ENCODE measurements at regions not wholly inside any gene's neighbourhood (a gene's known extent, or its start where the extent isn't known, plus 50 kb on each side); places are given as distances from the start of the nearest gene placed in this dataset.

GRCh38 chr3:20324664-20325478 is 138.9 kb upstream of the SGO1 start:
- Histone ChIP-seq H3K27ac (no peak overlapping the region), H3K9ac (no peak overlapping the region), H3F3A (ENCODE audit: insufficient read depth) (no peaks in the 10 kb centered on the region), H3K9me3 (ENCODE audit: low read depth) (no peaks in the 10 kb centered on the region), H4K20me1 (ENCODE audit: insufficient read depth) (no peaks in the 10 kb centered on the region), H2AFZ (no peak overlapping the region), H3K4me1 (ENCODE audit: insufficient read depth) (0 out of 2 replicates have a peak, but pooled peaks cover 3% of the 10 kb centered on the region), H3K79me2 (ENCODE audit: insufficient read depth) (no peaks in the 10 kb centered on the region), H3K9me2 (ENCODE audit: insufficient read depth) (no peaks in the 10 kb centered on the region), H3K27me3 (replicated peaks; ENCODE audit: insufficient read depth) (no peaks in the 10 kb centered on the region), H3K36me3 (ENCODE audit: low read depth) (no peaks in the 10 kb centered on the region), H3K4me3 (no peak overlapping the region), H3K4me2 (ENCODE audit: unreplicated experiment) (no peak overlapping the region)
- in situ Hi-C loops (cut with MboI): loop anchor here (25.0 kb wide), 3 partner anchors 1162 to 1562 kb away; partner anchors contain the start of gene ZNF385D
- TF ChIP-seq EZH2phosphoT487 (IDR thresholded peaks at IDR 0.05; ENCODE audit: insufficient read depth, low read depth) (no peak), EZH2 (IDR thresholded peaks at IDR 0.05; ENCODE audit: insufficient read depth, poor library complexity, severe bottlenecking) (no peak)
- 36 to 39% methylated on average over 1 of the region's 1 CpG for WGBS, 2 experiments (ENCODE audit: low coverage in 1 of 2, low lambda C conversion rate in 2 of 2, missing lambda C conversion rate in 2 of 2)
- peak; percentile 6 for DNase-seq

GRCh38 chr3:20323307-20323927 is 137.4 kb upstream of the SGO1 start:
- TF ChIP-seq EZH2 (IDR thresholded peaks at IDR 0.05; ENCODE audit: insufficient read depth, poor library complexity, severe bottlenecking) (no peak), EZH2phosphoT487 (IDR thresholded peaks at IDR 0.05; ENCODE audit: insufficient read depth, low read depth) (no peak)
- H3K9me3 ChIP-seq (ENCODE audit: low read depth): no peaks in the 10 kb centered on the region
- no peaks in the 10 kb centered on the region for H3F3A ChIP-seq (ENCODE audit: insufficient read depth)
- H3K4me3 ChIP-seq: no peak overlapping the region
- H3K9ac ChIP-seq: no peak overlapping the region
- WGBS, 2 experiments (ENCODE audit: low coverage in 1 of 2, low lambda C conversion rate in 2 of 2, missing lambda C conversion rate in 2 of 2): 49 to 51% methylated on average over 8 of the region's 8 CpGs
- in situ Hi-C loops (cut with MboI): no loop called here
- no peaks in the 10 kb centered on the region for H3K36me3 ChIP-seq (ENCODE audit: low read depth)
- DNase-seq: no peak
- no peak overlapping the region for H2AFZ ChIP-seq
- no peak overlapping the region for H3K27ac ChIP-seq
- H3K4me1 ChIP-seq (ENCODE audit: insufficient read depth): 0 out of 2 replicates have a peak, but pooled peaks cover 3% of the 10 kb centered on the region
- H3K4me2 ChIP-seq (ENCODE audit: unreplicated experiment): no peak overlapping the region
- no peaks in the 10 kb centered on the region for H3K9me2 ChIP-seq (ENCODE audit: insufficient read depth)
- no peaks in the 10 kb centered on the region for H3K79me2 ChIP-seq (ENCODE audit: insufficient read depth)
- H4K20me1 ChIP-seq (ENCODE audit: insufficient read depth): no peaks in the 10 kb centered on the region
- no peaks in the 10 kb centered on the region for H3K27me3 ChIP-seq (replicated peaks; ENCODE audit: insufficient read depth)

- Histone ChIP-seq H3K27ac (no peak overlapping the region), H3K9me2 (ENCODE audit: insufficient read depth) (no peaks in the 10 kb centered on the region), H3K9ac (no peak overlapping the region), H3K9me3 (ENCODE audit: low read depth) (no peaks in the 10 kb centered on the region), H3K4me3 (no peak overlapping the region), H3K27me3 (replicated peaks; ENCODE audit: insufficient read depth) (no peaks in the 10 kb centered on the region), H3K4me2 (ENCODE audit: unreplicated experiment) (no peak overlapping the region), H3K79me2 (ENCODE audit: insufficient read depth) (no peaks in the 10 kb centered on the region), H3K4me1 (ENCODE audit: insufficient read depth) (0 out of 2 replicates have a peak, but pooled peaks cover 3% of the 10 kb centered on the region), H3K36me3 (ENCODE audit: low read depth) (no peaks in the 10 kb centered on the region), H3F3A (ENCODE audit: insufficient read depth) (no peaks in the 10 kb centered on the region), H2AFZ (peak overlapping the region; percentile 8; the same call in 1 of the 2 replicates), H4K20me1 (ENCODE audit: insufficient read depth) (no peaks in the 10 kb centered on the region; the same call in 1 of the 2 replicates)
- no peak for DNase-seq
- TF ChIP-seq EZH2phosphoT487 (IDR thresholded peaks at IDR 0.05; ENCODE audit: insufficient read depth, low read depth) (no peak), EZH2 (IDR thresholded peaks at IDR 0.05; ENCODE audit: insufficient read depth, poor library complexity, severe bottlenecking) (no peak)
- 71 to 79% methylated on average over 1 of the region's 1 CpG for WGBS, 2 experiments (ENCODE audit: low coverage in 1 of 2, low lambda C conversion rate in 2 of 2, missing lambda C conversion rate in 2 of 2)
- in situ Hi-C loops (cut with MboI): no loop called here
Measured at GRCh38 chr3:20322085-20322484, 136.1 kb upstream of the SGO1 start.

GRCh38 chr3:20321391-20322047 is 135.5 kb upstream of the SGO1 start:
- Histone ChIP-seq H2AFZ (no peak overlapping the region; the same call in 1 of the 2 replicates), H4K20me1 (ENCODE audit: insufficient read depth) (no peaks in the 10 kb centered on the region; the same call in 1 of the 2 replicates), H3F3A (ENCODE audit: insufficient read depth) (no peaks in the 10 kb centered on the region), H3K27ac (no peak overlapping the region), H3K36me3 (ENCODE audit: low read depth) (no peaks in the 10 kb centered on the region), H3K9ac (no peak overlapping the region), H3K27me3 (replicated peaks; ENCODE audit: insufficient read depth) (no peaks in the 10 kb centered on the region), H3K4me1 (ENCODE audit: insufficient read depth) (0 out of 2 replicates have a peak, but pooled peaks cover 3% of the 10 kb centered on the region), H3K4me2 (ENCODE audit: unreplicated experiment) (no peak overlapping the region), H3K4me3 (no peak overlapping the region), H3K9me2 (ENCODE audit: insufficient read depth) (no peaks in the 10 kb centered on the region), H3K9me3 (ENCODE audit: low read depth) (no peaks in the 10 kb centered on the region), H3K79me2 (ENCODE audit: insufficient read depth) (no peaks in the 10 kb centered on the region)
- in situ Hi-C loops (cut with MboI): no loop called here
- TF ChIP-seq EZH2phosphoT487 (IDR thresholded peaks at IDR 0.05; ENCODE audit: insufficient read depth, low read depth) (no peak), EZH2 (IDR thresholded peaks at IDR 0.05; ENCODE audit: insufficient read depth, poor library complexity, severe bottlenecking) (no peak)
- 65 to 69% methylated on average over 8 of the region's 8 CpGs for WGBS, 2 experiments (ENCODE audit: low coverage in 1 of 2, low lambda C conversion rate in 2 of 2, missing lambda C conversion rate in 2 of 2)
- DNase-seq: no peak
